ENCODE measurements at regions not wholly inside any gene's neighbourhood (a gene's known extent, or its start where the extent isn't known, plus 50 kb on each side); places are given as distances from the start of the nearest gene placed in this dataset.

- intact Hi-C loops (cut with DNase I), result no loop called here
- Histone ChIP-seq H3K36me3 (replicated peaks in 1 of 2) (no peaks in the 10 kb centered on the region), H3K27ac (no peak overlapping the region), H3K4me1 (replicated peaks in 1 of 2) (no peaks in the 10 kb centered on the region), H3K4me3 (no peak overlapping the region), H3K9me3 (replicated peaks in 1 of 3) (no peaks in the 10 kb centered on the region), H3K27me3 (no peaks in the 10 kb centered on the region)
- no peak for TF ChIP-seq POLR2A (IDR thresholded peaks at IDR 0.05)
- no peak for TF ChIP-seq CTCF (IDR thresholded peaks at IDR 0.05)
- 71 to 77% (median 75%) methylated on average over 4 of the region's 4 CpGs for WGBS, 4 donors
- no peak for DNase-seq
Observed at GRCh38 chr5:71960195-71960594, 147.1 kb upstream of the MAP1B start.

GRCh38 chr5:71961786-71962185, 145.5 kb upstream of the MAP1B start:
- WGBS, 4 donors, result 86 to 91% (median 90%) methylated on average over 7 of the region's 7 CpGs
- TF ChIP-seq CTCF (IDR thresholded peaks at IDR 0.05) (no peak), POLR2A (IDR thresholded peaks at IDR 0.05) (no peak)

GRCh38 chr5:71969460-71969859, 137.8 kb upstream of the MAP1B start:
- peaks cover 10 to 12% of the 10 kb centered on the region in 2 donors for H3K4me1 ChIP-seq (replicated peaks in 1 of 2)
- 66 to 83% (median 76%) methylated on average over 2 of the region's 2 CpGs for WGBS, 4 donors
- no peaks in the 10 kb centered on the region for H3K9me3 ChIP-seq (replicated peaks in 1 of 3)
- H3K27me3 ChIP-seq, result no peaks in the 10 kb centered on the region
- TF ChIP-seq CTCF (IDR thresholded peaks at IDR 0.05), result no peak
- DNase-seq, result no peak
- no peak overlapping the region for H3K4me3 ChIP-seq
- H3K36me3 ChIP-seq (replicated peaks in 1 of 2), result no peaks in the 10 kb centered on the region
- no peak overlapping the region for H3K27ac ChIP-seq
- intact Hi-C loops (cut with DNase I), result no loop called here

More at GRCh38 chr5:71961786-71962185, 145.5 kb upstream of the MAP1B start:
- no peaks in the 10 kb centered on the region for H3K36me3 ChIP-seq (replicated peaks in 1 of 2)
- no peaks in the 10 kb centered on the region for H3K27me3 ChIP-seq
- H3K27ac ChIP-seq, result no peak overlapping the region
- H3K4me3 ChIP-seq, result no peak overlapping the region
- H3K4me1 ChIP-seq (replicated peaks in 1 of 2), result no peaks in the 10 kb centered on the region
- no peaks in the 10 kb centered on the region for H3K9me3 ChIP-seq (replicated peaks in 1 of 3)
- DNase-seq, result no peak
- intact Hi-C loops (cut with DNase I), result no loop called here

GRCh38 chr5:71971862-71972261, 135.4 kb upstream of the MAP1B start:
- peak overlapping the region in 1 of 5 donors; percentile 74 for H3K27ac ChIP-seq
- 64 to 87% (median 72%) methylated on average over 2 of the region's 2 CpGs for WGBS, 4 donors
- no peak overlapping the region for H3K4me3 ChIP-seq
- H3K27me3 ChIP-seq, result no peaks in the 10 kb centered on the region
- no peaks in the 10 kb centered on the region for H3K36me3 ChIP-seq (replicated peaks in 1 of 2)
- peaks cover 17 to 18% of the 10 kb centered on the region in 2 donors for H3K4me1 ChIP-seq (replicated peaks in 1 of 2)
- TF ChIP-seq POLR2A (IDR thresholded peaks at IDR 0.05) (no peak), CTCF (IDR thresholded peaks at IDR 0.05) (no peak)
- intact Hi-C loops (cut with DNase I), result no loop called here
- DNase-seq, result no peak
- no peaks in the 10 kb centered on the region for H3K9me3 ChIP-seq (replicated peaks in 1 of 3)
